GM12891 (cell line): ENCODE measurements at regions not wholly inside any gene's neighbourhood (a gene's known extent, or its start where the extent isn't known, plus 50 kb on each side); places are given as distances from the start of the nearest gene placed in this dataset.

Source experiments
- DNase-seq: peaks from one replicate; pipeline ENCODE4 v3.0.0; 2011; ENCODE audit warnings: low spot score; ENCODE audit not compliant: insufficient read length
- FAIRE-seq: peaks from 2 replicates; lab custom pipeline; 2011; peaks lifted over from hg19 to GRCh38; lab: Jason Lieb, UNC
- PAX5 ChIP-seq: IDR thresholded peaks from 2 replicates; pipeline ENCODE4 v1.6.1; 2011; ENCODE audit warnings: low read length, moderate library complexity, mild to moderate bottlenecking; ENCODE audit not compliant: insufficient read depth, severe bottlenecking
- POLR2A ChIP-seq: IDR thresholded peaks from 2 replicates; pipeline ENCODE4 v1.6.1; 2011; ENCODE audit warnings: low read depth, low read length, control low read depth
- POLR2AphosphoS5 ChIP-seq: IDR thresholded peaks from 2 replicates; pipeline ENCODE4 v1.6.1; 2011; ENCODE audit warnings: low read depth, low read length, control low read depth
- POU2F2 ChIP-seq: IDR thresholded peaks from 2 replicates; pipeline ENCODE4 v1.6.1; 2011; ENCODE audit warnings: low read depth, mild to moderate bottlenecking, control low read depth, low read length, moderate library complexity
- SPI1 ChIP-seq: IDR thresholded peaks from 2 replicates; pipeline ENCODE4 v1.6.1; 2011; ENCODE audit warnings: low read depth, low read length, control low read depth
- TAF1 ChIP-seq: IDR thresholded peaks from 2 replicates; pipeline ENCODE4 v1.6.1; 2011; ENCODE audit warnings: low read depth, low read length, control low read depth

DNA sequence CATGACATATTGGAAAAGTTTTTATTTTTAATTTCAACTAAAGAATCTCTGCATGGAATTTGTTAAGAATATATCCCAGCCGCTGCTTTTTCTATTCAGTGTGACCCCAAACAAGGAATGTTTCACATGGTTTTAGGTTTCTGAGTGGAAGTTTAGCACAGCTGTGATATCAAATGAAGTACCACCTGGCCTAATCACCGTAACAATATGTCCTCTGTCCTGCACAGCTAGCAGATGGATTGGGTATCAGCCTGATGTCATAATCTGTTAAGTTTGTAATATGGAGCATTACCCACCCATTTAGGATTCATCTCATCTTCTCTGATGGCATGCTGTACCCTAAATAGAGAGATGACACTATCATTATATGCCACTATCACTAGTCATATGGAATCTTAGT, 963.7 kb upstream of the ADGRL2 start:
- TF ChIP-seq SPI1 (no peak), TAF1 (no peak), POLR2A (no peak), POU2F2 (no peak), POLR2AphosphoS5 (no peak), PAX5 (no peak)
- FAIRE-seq (no peak), DNase-seq (no peak)

GRCh38 chr1:80836505-80836904, 964.2 kb upstream of the ADGRL2 start:
- no peak for DNase-seq
- no peak for FAIRE-seq
- TF ChIP-seq SPI1 = no peak
- no peak for TF ChIP-seq POU2F2
- no peak for TF ChIP-seq POLR2AphosphoS5
- no peak for TF ChIP-seq POLR2A
- no peak for TF ChIP-seq TAF1
- no peak for TF ChIP-seq PAX5

DNA sequence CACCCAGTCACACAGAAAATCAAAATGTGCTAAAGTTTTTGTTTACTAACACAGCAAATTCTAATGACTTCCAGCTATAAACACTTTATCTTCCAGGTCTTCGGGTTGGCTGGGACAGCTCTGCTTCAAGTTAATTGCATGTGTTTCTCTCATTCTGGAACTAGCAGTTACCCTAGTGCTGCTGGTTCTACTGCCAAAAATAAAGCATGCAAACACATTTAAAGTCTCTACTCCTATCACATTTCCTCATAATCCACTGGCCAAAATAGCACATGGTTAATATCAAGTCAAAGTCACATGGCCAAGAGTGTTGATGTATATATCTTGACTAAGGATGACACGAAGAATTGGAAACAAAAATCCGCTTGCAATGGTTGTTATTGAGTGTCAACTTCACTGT, 973.1 kb upstream of the ADGRL2 start:
- DNase-seq (no peak), FAIRE-seq (no peak)
- TF ChIP-seq POLR2AphosphoS5 = no peak
- no peak for TF ChIP-seq POU2F2
- no peak for TF ChIP-seq POLR2A
- no peak for TF ChIP-seq TAF1
- TF ChIP-seq PAX5 = no peak

DNA sequence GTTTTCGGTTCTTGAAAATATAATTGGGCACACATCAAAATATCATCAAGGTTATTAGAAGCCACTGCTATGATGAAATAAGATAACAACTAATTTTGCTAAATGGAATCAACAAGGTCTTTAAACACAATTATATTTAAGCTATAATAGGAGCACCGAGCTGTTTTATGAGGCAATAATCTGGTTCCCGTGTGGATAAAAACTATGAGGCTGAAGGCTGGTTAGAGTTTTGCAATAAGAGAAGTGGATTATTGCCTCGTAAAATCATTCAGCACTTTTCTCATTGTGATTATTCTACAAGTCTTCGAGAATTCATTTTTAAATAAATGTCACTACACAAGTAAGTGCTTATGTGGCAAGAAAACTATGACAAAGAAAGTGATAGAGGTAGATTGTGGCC, 975.7 kb upstream of the ADGRL2 start:
- FAIRE-seq (no peak), DNase-seq (no peak)
- TF ChIP-seq POU2F2 = no peak
- TF ChIP-seq PAX5 = no peak
- no peak for TF ChIP-seq TAF1
- TF ChIP-seq SPI1 = no peak
- no peak for TF ChIP-seq POLR2A
- TF ChIP-seq POLR2AphosphoS5 = no peak

DNA sequence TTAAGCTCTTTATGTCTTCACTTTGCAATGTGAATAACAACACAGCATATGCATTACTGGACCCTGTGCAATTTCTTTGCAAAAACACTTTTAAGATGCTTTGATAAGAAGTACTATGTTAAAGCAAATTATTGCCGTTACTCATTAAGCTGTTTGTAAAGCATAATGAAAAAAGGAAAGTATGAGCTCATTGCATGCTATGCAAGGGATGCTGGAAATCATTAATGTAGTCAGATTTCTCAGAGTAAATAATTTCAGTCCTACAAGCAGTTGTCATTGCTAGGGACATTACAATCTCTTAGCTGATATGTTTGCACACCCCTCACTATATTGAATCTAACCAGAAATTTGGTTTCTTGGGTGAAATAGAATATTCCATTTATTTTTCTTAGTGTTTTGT, 982.5 kb upstream of the ADGRL2 start:
- no peak for FAIRE-seq
- TF ChIP-seq SPI1 (no peak), PAX5 (no peak), POLR2AphosphoS5 (no peak), TAF1 (no peak), POLR2A (no peak), POU2F2 (no peak)
- DNase-seq = no peak

- FAIRE-seq = no peak
- no peak for DNase-seq
- TF ChIP-seq TAF1 (no peak), PAX5 (no peak), POLR2A (no peak), POLR2AphosphoS5 (no peak), SPI1 (no peak), POU2F2 (no peak)
These were observed 992.8 kb upstream of the ADGRL2 start for GRCh38 chr1:80807981-80808380.

DNA sequence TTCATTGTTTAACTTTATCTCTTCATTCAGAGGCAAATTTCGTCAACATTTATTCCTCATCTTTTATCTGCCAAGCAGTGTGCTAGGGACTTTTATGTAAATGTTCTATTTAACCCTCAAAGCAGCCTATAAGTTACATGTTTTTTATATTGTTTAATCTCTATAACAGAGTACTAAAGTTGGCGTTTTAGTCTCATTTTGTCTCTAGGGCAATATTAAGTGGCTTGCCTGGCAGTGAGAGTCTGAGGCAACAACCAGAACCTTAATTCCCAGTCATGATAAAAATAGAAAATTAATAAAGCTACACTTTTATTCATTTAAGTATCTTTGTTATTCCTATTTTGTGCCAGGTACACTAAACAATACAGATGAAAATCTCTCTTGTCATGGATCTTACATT, 994.3 kb upstream of the ADGRL2 start:
- no peak for DNase-seq
- TF ChIP-seq PAX5 (no peak), TAF1 (no peak), POLR2AphosphoS5 (no peak), POU2F2 (no peak), SPI1 (no peak), POLR2A (no peak)
- no peak for FAIRE-seq

- no peak for FAIRE-seq
- no peak for TF ChIP-seq PAX5
- TF ChIP-seq POLR2A = no peak
- TF ChIP-seq SPI1 = no peak
- no peak for TF ChIP-seq POLR2AphosphoS5
- no peak for TF ChIP-seq TAF1
- no peak for TF ChIP-seq POU2F2
These were observed 999.0 kb upstream of the ADGRL2 start for GRCh38 chr1:80801695-80802094.

GRCh38 chr1:80799457-80799856, 1001.3 kb upstream of the ADGRL2 start:
- FAIRE-seq (no peak), DNase-seq (no peak)
- no peak for TF ChIP-seq TAF1
- no peak for TF ChIP-seq SPI1
- no peak for TF ChIP-seq POLR2A
- no peak for TF ChIP-seq POU2F2
- no peak for TF ChIP-seq PAX5
- TF ChIP-seq POLR2AphosphoS5 = no peak

More at GRCh38 chr1:80801695-80802094, 999.0 kb upstream of the ADGRL2 start:
- DNase-seq = no peak

- FAIRE-seq (no peak), DNase-seq (no peak)
These were observed 1021.5 kb upstream of the ADGRL2 start for GRCh38 chr1:80779275-80779674.

More at GRCh38 chr1:80779275-80779674, 1021.5 kb upstream of the ADGRL2 start:
- no peak for TF ChIP-seq POLR2A
- TF ChIP-seq POLR2AphosphoS5 = no peak
- no peak for TF ChIP-seq TAF1
- TF ChIP-seq SPI1 = no peak
- no peak for TF ChIP-seq PAX5
- no peak for TF ChIP-seq POU2F2
